ENCODE measurements at regions not wholly inside any gene's neighbourhood (a gene's known extent, or its start where the extent isn't known, plus 50 kb on each side); places are given as distances from the start of the nearest gene placed in this dataset.

DNA sequence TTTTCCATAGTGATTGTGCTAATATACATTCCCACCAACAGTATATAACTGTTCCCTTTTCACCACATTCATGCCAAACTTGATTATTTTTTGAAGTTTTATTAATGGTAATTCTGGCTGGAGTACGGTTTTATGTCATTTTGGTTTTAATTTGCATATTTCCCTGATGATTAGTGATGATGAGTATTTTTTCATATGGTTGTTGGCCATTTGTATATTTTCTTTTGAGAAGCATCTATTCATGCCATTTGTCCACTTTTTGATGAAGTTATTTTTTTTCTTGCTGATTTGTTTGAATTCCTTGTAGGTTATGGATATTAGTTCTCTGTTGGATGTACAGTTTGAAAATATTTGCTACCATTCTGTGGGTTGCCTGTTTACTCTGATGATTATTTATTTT is 484.4 kb upstream of the SPRY2 start:
- BruUV-seq (replicated peaks), result no TSS peak
- TF ChIP-seq EZH2phosphoT487 (IDR thresholded peaks at IDR 0.05; ENCODE audit: borderline replicate concordance, low read depth, low read length), result no peak
- TF ChIP-seq, protein P1, sequence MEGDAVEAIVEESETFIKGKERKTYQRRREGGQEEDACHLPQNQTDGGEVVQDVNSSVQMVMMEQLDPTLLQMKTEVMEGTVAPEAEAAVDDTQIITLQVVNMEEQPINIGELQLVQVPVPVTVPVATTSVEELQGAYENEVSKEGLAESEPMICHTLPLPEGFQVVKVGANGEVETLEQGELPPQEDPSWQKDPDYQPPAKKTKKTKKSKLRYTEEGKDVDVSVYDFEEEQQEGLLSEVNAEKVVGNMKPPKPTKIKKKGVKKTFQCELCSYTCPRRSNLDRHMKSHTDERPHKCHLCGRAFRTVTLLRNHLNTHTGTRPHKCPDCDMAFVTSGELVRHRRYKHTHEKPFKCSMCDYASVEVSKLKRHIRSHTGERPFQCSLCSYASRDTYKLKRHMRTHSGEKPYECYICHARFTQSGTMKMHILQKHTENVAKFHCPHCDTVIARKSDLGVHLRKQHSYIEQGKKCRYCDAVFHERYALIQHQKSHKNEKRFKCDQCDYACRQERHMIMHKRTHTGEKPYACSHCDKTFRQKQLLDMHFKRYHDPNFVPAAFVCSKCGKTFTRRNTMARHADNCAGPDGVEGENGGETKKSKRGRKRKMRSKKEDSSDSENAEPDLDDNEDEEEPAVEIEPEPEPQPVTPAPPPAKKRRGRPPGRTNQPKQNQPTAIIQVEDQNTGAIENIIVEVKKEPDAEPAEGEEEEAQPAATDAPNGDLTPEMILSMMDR (conservative IDR thresholded peaks at IDR 0.05; ENCODE audit: low read length), result no peak
- H3K27ac ChIP-seq (ENCODE audit: low read depth, low read length, poor library complexity, severe bottlenecking), result no peak overlapping the region
- H3K4me3 ChIP-seq (ENCODE audit: low read depth, low read length, poor library complexity, severe bottlenecking), result no peak overlapping the region
- no peaks in the 10 kb centered on the region for H3K4me1 ChIP-seq (ENCODE audit: insufficient read depth, low read length, poor library complexity, severe bottlenecking)
- no peaks in the 10 kb centered on the region for H3K36me3 ChIP-seq (ENCODE audit: insufficient read depth, low read length)
- H3K9me2 ChIP-seq (ENCODE audit: insufficient read depth, low read length), result no peaks in the 10 kb centered on the region
- ChIA-PET POLR2A (interaction anchor here (0.7 kb wide), 1 partner anchor 12 kb away, joined by 3 read pairs; no protein-coding TSS in a partner anchor), CTCF (ENCODE audit: unreplicated experiment) (no interaction called here)
- no peak overlapping the region for H3K4me2 ChIP-seq (ENCODE audit: low read length)
- no peaks in the 10 kb centered on the region for H3K79me2 ChIP-seq (ENCODE audit: insufficient read depth, low read depth, low read length)
- DNase-seq (ENCODE audit: low spot score), result no peak
- H2AFZ ChIP-seq (ENCODE audit: low read length), result no peak overlapping the region
- peaks cover 10% of the 10 kb centered on the region; the same call in 1 of the 2 replicates for H3K9me3 ChIP-seq (ENCODE audit: low read length)
- intact Hi-C loops (cut with micrococcal nuclease; ENCODE audit: unreplicated experiment), result no loop called here
- no peaks in the 10 kb centered on the region for H4K20me1 ChIP-seq (ENCODE audit: insufficient read depth, low read length)

DNA sequence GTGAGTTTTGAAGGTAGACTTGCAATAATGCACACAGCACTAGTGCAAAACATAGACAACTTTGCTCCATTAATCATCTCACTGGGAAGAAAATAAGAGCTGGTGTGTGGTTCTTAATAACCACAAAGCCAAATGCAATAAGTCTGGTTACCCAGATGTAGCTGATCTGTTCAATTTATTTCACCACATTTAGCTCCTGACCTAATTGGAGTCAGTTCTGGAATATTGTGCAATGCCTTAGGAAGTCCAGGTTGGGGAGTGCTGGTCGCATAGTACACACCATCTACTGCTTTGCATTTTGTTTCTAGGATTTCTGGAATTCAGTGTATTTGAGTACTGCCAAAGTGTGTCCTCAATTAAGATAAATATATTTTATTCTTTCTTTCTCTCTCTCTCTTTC is 483.3 kb upstream of the SPRY2 start:
- Histone ChIP-seq H2AFZ (ENCODE audit: low read length) (no peak overlapping the region), H3K4me3 (ENCODE audit: low read depth, low read length, poor library complexity, severe bottlenecking) (no peak overlapping the region), H3K4me1 (ENCODE audit: insufficient read depth, low read length, poor library complexity, severe bottlenecking) (no peaks in the 10 kb centered on the region), H4K20me1 (ENCODE audit: insufficient read depth, low read length) (no peaks in the 10 kb centered on the region), H3K36me3 (ENCODE audit: insufficient read depth, low read length) (no peaks in the 10 kb centered on the region), H3K9me2 (ENCODE audit: insufficient read depth, low read length) (no peaks in the 10 kb centered on the region), H3K4me2 (ENCODE audit: low read length) (no peak overlapping the region), H3K27ac (ENCODE audit: low read depth, low read length, poor library complexity, severe bottlenecking) (no peak overlapping the region), H3K79me2 (ENCODE audit: insufficient read depth, low read depth, low read length) (no peaks in the 10 kb centered on the region), H3K9me3 (ENCODE audit: low read length) (peaks cover 10% of the 10 kb centered on the region; the same call in 1 of the 2 replicates)
- no TSS peak for BruUV-seq (replicated peaks)
- intact Hi-C loops (cut with micrococcal nuclease; ENCODE audit: unreplicated experiment), result no loop called here
- no peak for DNase-seq (ENCODE audit: low spot score)
- ChIA-PET CTCF (ENCODE audit: unreplicated experiment) (no interaction called here), POLR2A (interaction anchor here (0.6 kb wide), 1 partner anchor 19 kb away, joined by 4 read pairs; no protein-coding TSS in a partner anchor)
- no peak for TF ChIP-seq EZH2phosphoT487 (IDR thresholded peaks at IDR 0.05; ENCODE audit: borderline replicate concordance, low read depth, low read length)
- TF ChIP-seq, protein P1 (conservative IDR thresholded peaks at IDR 0.05; ENCODE audit: low read length), result no peak

DNA sequence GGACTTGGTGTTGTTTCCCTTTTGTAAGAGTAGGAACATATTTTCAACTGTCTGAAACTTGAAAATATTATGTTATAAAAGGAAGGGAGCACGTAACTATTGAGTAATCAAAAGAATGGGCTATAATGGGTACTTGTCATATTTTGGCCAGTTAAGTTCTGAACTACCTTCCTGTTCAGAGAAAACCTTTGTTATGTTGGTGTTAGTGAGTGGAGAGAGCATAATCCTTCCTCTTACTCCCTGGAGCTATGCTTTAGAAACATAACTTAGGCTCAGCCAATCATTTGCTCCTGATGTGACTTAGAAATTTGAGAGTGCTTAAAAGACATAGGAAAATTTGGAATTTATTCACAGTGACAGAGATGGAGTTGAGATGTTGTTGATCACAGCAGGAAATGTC is 482.5 kb upstream of the SPRY2 start:
- no peak for TF ChIP-seq EZH2phosphoT487 (IDR thresholded peaks at IDR 0.05; ENCODE audit: borderline replicate concordance, low read depth, low read length)
- TF ChIP-seq, protein P1 (conservative IDR thresholded peaks at IDR 0.05; ENCODE audit: low read length), result no peak
- H3K4me1 ChIP-seq (ENCODE audit: insufficient read depth, low read length, poor library complexity, severe bottlenecking), result no peaks in the 10 kb centered on the region
- H3K4me3 ChIP-seq (ENCODE audit: low read depth, low read length, poor library complexity, severe bottlenecking), result no peak overlapping the region
- intact Hi-C loops (cut with micrococcal nuclease; ENCODE audit: unreplicated experiment), result no loop called here
- no peaks in the 10 kb centered on the region for H3K9me2 ChIP-seq (ENCODE audit: insufficient read depth, low read length)
- H4K20me1 ChIP-seq (ENCODE audit: insufficient read depth, low read length), result no peaks in the 10 kb centered on the region
- no peak overlapping the region for H2AFZ ChIP-seq (ENCODE audit: low read length)
- DNase-seq (ENCODE audit: low spot score), result no peak
- H3K36me3 ChIP-seq (ENCODE audit: insufficient read depth, low read length), result no peaks in the 10 kb centered on the region
- H3K4me2 ChIP-seq (ENCODE audit: low read length), result no peak overlapping the region
- H3K27ac ChIP-seq (ENCODE audit: low read depth, low read length, poor library complexity, severe bottlenecking), result no peak overlapping the region
- no TSS peak for BruUV-seq (replicated peaks)
- ChIA-PET POLR2A (interaction anchor here (0.6 kb wide), 1 partner anchor 20 kb away, joined by 4 read pairs; no protein-coding TSS in a partner anchor), CTCF (ENCODE audit: unreplicated experiment) (no interaction called here)
- peaks cover 10% of the 10 kb centered on the region; the same call in 1 of the 2 replicates for H3K9me3 ChIP-seq (ENCODE audit: low read length)
- H3K79me2 ChIP-seq (ENCODE audit: insufficient read depth, low read depth, low read length), result no peaks in the 10 kb centered on the region
